Panc1 (cell line): ENCODE measurements at regions not wholly inside any gene's neighbourhood (a gene's known extent, or its start where the extent isn't known, plus 50 kb on each side); places are given as distances from the start of the nearest gene placed in this dataset.

Experiments used
- POLR2AphosphoS5 ChIP-seq: IDR thresholded peaks from 2 replicates; pipeline ENCODE4 v1.6.1; 2012; ENCODE audit warnings: mild to moderate bottlenecking, low read depth, low read length, moderate library complexity
- SIN3A ChIP-seq: IDR thresholded peaks from 2 replicates; pipeline ENCODE4 v1.6.1; 2012; ENCODE audit warnings: low read depth, mild to moderate bottlenecking, low read length, moderate library complexity, borderline replicate concordance; ENCODE audit not compliant: insufficient read depth
- TF ChIP-seq, protein P1 (sequence below): fragments of 450-650 bp; IDR thresholded peaks from 2 replicates; pipeline ENCODE4 v1.5.1; 2017; ENCODE audit warnings: mild to moderate bottlenecking
- TF ChIP-seq, protein P2 (sequence below), 2 experiments: IDR thresholded peaks; 2 replicates each; pipeline ENCODE4 v1.6.1; 2011 to 2012; ENCODE audit warnings: low read depth in 2 of 2, control low read depth in 1 of 2, low read length in 1 of 2, mild to moderate bottlenecking in 1 of 2, moderate library complexity in 1 of 2; ENCODE audit not compliant: insufficient read depth in 1 of 2

DNA sequence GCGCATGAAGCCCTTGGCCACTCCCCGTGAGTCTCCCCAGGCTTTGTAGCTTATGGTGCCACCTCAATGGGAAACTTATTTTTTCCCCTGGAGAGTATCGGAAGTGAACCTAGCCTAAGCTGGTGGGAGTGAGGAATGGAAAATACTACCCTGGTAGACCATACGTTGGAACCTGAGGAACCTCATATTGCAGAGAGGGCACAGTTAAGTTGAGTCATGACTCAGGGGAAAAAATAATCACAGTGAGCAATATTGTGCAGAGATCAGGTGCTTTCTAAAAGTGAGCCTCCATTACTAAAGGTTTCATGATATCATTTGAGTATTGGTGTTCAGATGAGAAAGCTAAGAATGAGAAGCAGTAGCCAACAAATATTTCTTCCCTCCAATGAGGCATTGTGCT, 360.5 kb upstream of the NT5C1B start:
- TF ChIP-seq, protein P1, sequence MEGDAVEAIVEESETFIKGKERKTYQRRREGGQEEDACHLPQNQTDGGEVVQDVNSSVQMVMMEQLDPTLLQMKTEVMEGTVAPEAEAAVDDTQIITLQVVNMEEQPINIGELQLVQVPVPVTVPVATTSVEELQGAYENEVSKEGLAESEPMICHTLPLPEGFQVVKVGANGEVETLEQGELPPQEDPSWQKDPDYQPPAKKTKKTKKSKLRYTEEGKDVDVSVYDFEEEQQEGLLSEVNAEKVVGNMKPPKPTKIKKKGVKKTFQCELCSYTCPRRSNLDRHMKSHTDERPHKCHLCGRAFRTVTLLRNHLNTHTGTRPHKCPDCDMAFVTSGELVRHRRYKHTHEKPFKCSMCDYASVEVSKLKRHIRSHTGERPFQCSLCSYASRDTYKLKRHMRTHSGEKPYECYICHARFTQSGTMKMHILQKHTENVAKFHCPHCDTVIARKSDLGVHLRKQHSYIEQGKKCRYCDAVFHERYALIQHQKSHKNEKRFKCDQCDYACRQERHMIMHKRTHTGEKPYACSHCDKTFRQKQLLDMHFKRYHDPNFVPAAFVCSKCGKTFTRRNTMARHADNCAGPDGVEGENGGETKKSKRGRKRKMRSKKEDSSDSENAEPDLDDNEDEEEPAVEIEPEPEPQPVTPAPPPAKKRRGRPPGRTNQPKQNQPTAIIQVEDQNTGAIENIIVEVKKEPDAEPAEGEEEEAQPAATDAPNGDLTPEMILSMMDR, result no peak
- TF ChIP-seq POLR2AphosphoS5, result no peak
- TF ChIP-seq, protein P2, sequence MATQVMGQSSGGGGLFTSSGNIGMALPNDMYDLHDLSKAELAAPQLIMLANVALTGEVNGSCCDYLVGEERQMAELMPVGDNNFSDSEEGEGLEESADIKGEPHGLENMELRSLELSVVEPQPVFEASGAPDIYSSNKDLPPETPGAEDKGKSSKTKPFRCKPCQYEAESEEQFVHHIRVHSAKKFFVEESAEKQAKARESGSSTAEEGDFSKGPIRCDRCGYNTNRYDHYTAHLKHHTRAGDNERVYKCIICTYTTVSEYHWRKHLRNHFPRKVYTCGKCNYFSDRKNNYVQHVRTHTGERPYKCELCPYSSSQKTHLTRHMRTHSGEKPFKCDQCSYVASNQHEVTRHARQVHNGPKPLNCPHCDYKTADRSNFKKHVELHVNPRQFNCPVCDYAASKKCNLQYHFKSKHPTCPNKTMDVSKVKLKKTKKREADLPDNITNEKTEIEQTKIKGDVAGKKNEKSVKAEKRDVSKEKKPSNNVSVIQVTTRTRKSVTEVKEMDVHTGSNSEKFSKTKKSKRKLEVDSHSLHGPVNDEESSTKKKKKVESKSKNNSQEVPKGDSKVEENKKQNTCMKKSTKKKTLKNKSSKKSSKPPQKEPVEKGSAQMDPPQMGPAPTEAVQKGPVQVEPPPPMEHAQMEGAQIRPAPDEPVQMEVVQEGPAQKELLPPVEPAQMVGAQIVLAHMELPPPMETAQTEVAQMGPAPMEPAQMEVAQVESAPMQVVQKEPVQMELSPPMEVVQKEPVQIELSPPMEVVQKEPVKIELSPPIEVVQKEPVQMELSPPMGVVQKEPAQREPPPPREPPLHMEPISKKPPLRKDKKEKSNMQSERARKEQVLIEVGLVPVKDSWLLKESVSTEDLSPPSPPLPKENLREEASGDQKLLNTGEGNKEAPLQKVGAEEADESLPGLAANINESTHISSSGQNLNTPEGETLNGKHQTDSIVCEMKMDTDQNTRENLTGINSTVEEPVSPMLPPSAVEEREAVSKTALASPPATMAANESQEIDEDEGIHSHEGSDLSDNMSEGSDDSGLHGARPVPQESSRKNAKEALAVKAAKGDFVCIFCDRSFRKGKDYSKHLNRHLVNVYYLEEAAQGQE (IDR thresholded peaks at IDR 0.05; ENCODE audit: insufficient read depth in 1 of 2, low read depth in 2 of 2, low read length in 1 of 2), result no peak
- TF ChIP-seq SIN3A, result no peak
